ENCODE measurements at regions not wholly inside any gene's neighbourhood (a gene's known extent, or its start where the extent isn't known, plus 50 kb on each side); places are given as distances from the start of the nearest gene placed in this dataset.

- no peaks in the 10 kb centered on the region for H3K9me3 ChIP-seq (ENCODE audit: control insufficient read depth, insufficient read depth, low read length)
- no peak overlapping the region for H3K4me3 ChIP-seq (ENCODE audit: low read length)
- TF ChIP-seq EZH2phosphoT487 (IDR thresholded peaks at IDR 0.05; ENCODE audit: borderline replicate concordance, low read length) (no peak), CTCF (IDR thresholded peaks at IDR 0.05; ENCODE audit: low read depth, low read length, poor library complexity, severe bottlenecking) (no peak)
- no peaks in the 10 kb centered on the region for H4K20me1 ChIP-seq (ENCODE audit: control insufficient read depth, insufficient read depth, low read depth, low read length)
- no peaks in the 10 kb centered on the region for H3K36me3 ChIP-seq (ENCODE audit: control insufficient read depth, low read length)
- H3K27me3 ChIP-seq (ENCODE audit: control insufficient read depth, low read length), result no peaks in the 10 kb centered on the region
- H3K79me2 ChIP-seq (ENCODE audit: control insufficient read depth, low read length), result no peaks in the 10 kb centered on the region
- no peaks in the 10 kb centered on the region for H3K9me2 ChIP-seq (replicated peaks; ENCODE audit: control insufficient read depth, low read length)
- H3K27ac ChIP-seq (ENCODE audit: low read depth, low read length), result no peak overlapping the region
- H3K4me1 ChIP-seq (ENCODE audit: control insufficient read depth, low read length), result no peaks in the 10 kb centered on the region
- H3F3A ChIP-seq (ENCODE audit: control insufficient read depth, insufficient read depth), result no peaks in the 10 kb centered on the region
- H3K4me2 ChIP-seq (ENCODE audit: low read length), result no peak overlapping the region
Measured at GRCh38 chr15:36370731-36371112, 208.7 kb upstream of the CDIN1 start.

GRCh38 chr15:36371509-36371908 lies 207.9 kb upstream of the CDIN1 start:
- no peaks in the 10 kb centered on the region for H3K4me1 ChIP-seq (ENCODE audit: control insufficient read depth, low read length)

GRCh38 chr15:36372968-36373367 lies 206.5 kb upstream of the CDIN1 start:
- no peaks in the 10 kb centered on the region for H3K36me3 ChIP-seq (ENCODE audit: control insufficient read depth, low read length)
- H3K27ac ChIP-seq (ENCODE audit: low read depth, low read length), result no peak overlapping the region
- no peaks in the 10 kb centered on the region for H3K9me3 ChIP-seq (ENCODE audit: control insufficient read depth, insufficient read depth, low read length)
- no peak overlapping the region for H3K4me3 ChIP-seq (ENCODE audit: low read length)
- H3F3A ChIP-seq (ENCODE audit: control insufficient read depth, insufficient read depth), result no peaks in the 10 kb centered on the region
- no peaks in the 10 kb centered on the region for H3K79me2 ChIP-seq (ENCODE audit: control insufficient read depth, low read length)
- no peak for TF ChIP-seq EZH2phosphoT487 (IDR thresholded peaks at IDR 0.05; ENCODE audit: borderline replicate concordance, low read length)
- TF ChIP-seq CTCF (IDR thresholded peaks at IDR 0.05; ENCODE audit: low read depth, low read length, poor library complexity, severe bottlenecking), result no peak
- no peak overlapping the region for H3K4me2 ChIP-seq (ENCODE audit: low read length)
- no peaks in the 10 kb centered on the region for H3K4me1 ChIP-seq (ENCODE audit: control insufficient read depth, low read length)
- H3K27me3 ChIP-seq (ENCODE audit: control insufficient read depth, low read length), result no peaks in the 10 kb centered on the region
- H4K20me1 ChIP-seq (ENCODE audit: control insufficient read depth, insufficient read depth, low read depth, low read length), result no peaks in the 10 kb centered on the region
- no peaks in the 10 kb centered on the region for H3K9me2 ChIP-seq (replicated peaks; ENCODE audit: control insufficient read depth, low read length)

More at GRCh38 chr15:36371509-36371908, 207.9 kb upstream of the CDIN1 start:
- Histone ChIP-seq H3K27ac (ENCODE audit: low read depth, low read length) (no peak overlapping the region), H4K20me1 (ENCODE audit: control insufficient read depth, insufficient read depth, low read depth, low read length) (no peaks in the 10 kb centered on the region), H3K9me2 (replicated peaks; ENCODE audit: control insufficient read depth, low read length) (no peaks in the 10 kb centered on the region), H3K27me3 (ENCODE audit: control insufficient read depth, low read length) (no peaks in the 10 kb centered on the region), H3K36me3 (ENCODE audit: control insufficient read depth, low read length) (no peaks in the 10 kb centered on the region), H3K4me2 (ENCODE audit: low read length) (no peak overlapping the region), H3K9me3 (ENCODE audit: control insufficient read depth, insufficient read depth, low read length) (no peaks in the 10 kb centered on the region), H3F3A (ENCODE audit: control insufficient read depth, insufficient read depth) (no peaks in the 10 kb centered on the region), H3K4me3 (ENCODE audit: low read length) (no peak overlapping the region), H3K79me2 (ENCODE audit: control insufficient read depth, low read length) (no peaks in the 10 kb centered on the region)
- TF ChIP-seq EZH2phosphoT487 (IDR thresholded peaks at IDR 0.05; ENCODE audit: borderline replicate concordance, low read length) (no peak), CTCF (IDR thresholded peaks at IDR 0.05; ENCODE audit: low read depth, low read length, poor library complexity, severe bottlenecking) (no peak)

GRCh38 chr15:36373550-36373949 lies 205.9 kb upstream of the CDIN1 start:
- TF ChIP-seq CTCF (IDR thresholded peaks at IDR 0.05; ENCODE audit: low read depth, low read length, poor library complexity, severe bottlenecking) (no peak), EZH2phosphoT487 (IDR thresholded peaks at IDR 0.05; ENCODE audit: borderline replicate concordance, low read length) (no peak)
- Histone ChIP-seq H3K79me2 (ENCODE audit: control insufficient read depth, low read length) (no peaks in the 10 kb centered on the region), H3K27ac (ENCODE audit: low read depth, low read length) (no peak overlapping the region), H3K4me2 (ENCODE audit: low read length) (no peak overlapping the region), H3F3A (ENCODE audit: control insufficient read depth, insufficient read depth) (no peaks in the 10 kb centered on the region), H3K4me3 (ENCODE audit: low read length) (no peak overlapping the region), H4K20me1 (ENCODE audit: control insufficient read depth, insufficient read depth, low read depth, low read length) (no peaks in the 10 kb centered on the region), H3K9me3 (ENCODE audit: control insufficient read depth, insufficient read depth, low read length) (no peaks in the 10 kb centered on the region), H3K36me3 (ENCODE audit: control insufficient read depth, low read length) (no peaks in the 10 kb centered on the region), H3K9me2 (replicated peaks; ENCODE audit: control insufficient read depth, low read length) (no peaks in the 10 kb centered on the region), H3K27me3 (ENCODE audit: control insufficient read depth, low read length) (no peaks in the 10 kb centered on the region), H3K4me1 (ENCODE audit: control insufficient read depth, low read length) (no peaks in the 10 kb centered on the region)
